ENCODE measurements at regions not wholly inside any gene's neighbourhood (a gene's known extent, or its start where the extent isn't known, plus 50 kb on each side); places are given as distances from the start of the nearest gene placed in this dataset.

DNA sequence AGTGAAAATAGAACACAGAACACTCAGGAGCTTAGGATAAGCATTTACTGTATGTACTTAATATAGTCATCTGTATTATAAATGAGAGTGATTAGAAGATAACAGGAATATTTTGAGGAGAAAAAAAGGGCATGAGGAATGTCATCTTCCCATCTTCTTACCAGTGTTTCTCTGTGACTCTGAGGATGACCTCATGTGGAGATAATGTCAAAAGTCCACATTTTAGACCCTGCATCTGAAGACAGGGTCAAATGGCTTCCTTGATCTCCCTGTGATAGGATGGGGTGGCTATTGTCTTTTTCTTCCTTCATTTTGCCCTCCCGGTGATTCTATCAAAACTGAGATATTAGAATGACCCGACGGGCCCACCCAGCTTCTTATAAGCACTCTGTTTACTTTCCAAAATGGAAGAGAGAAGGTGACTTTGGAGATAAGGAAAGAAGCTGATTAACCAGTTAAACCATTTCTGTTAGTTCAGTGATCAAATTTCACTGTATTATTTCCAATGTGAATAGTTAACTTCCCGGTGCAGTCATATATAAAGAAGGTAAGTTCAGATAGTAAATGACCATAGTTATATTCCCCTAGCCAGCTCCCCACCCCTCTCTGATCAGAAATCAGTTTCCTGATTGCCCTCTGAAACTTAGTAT lies 115.7 kb upstream of the SALL4 start:
- peak; percentile 15 for DNase-seq
- Mint-ChIP-seq H3K36me3 (ENCODE audit: insufficient read depth, unreplicated experiment) (no peaks in the 10 kb centered on the region), H3K27ac (ENCODE audit: unreplicated experiment) (peak overlapping the region; percentile 6), H3K27me3 (ENCODE audit: unreplicated experiment) (no peaks in the 10 kb centered on the region), H3K4me1 (ENCODE audit: low read depth, unreplicated experiment) (peaks cover 20% of the 10 kb centered on the region), H3K4me3 (ENCODE audit: low read depth, unreplicated experiment) (peak overlapping the region; percentile 7), H3K9me3 (ENCODE audit: low read depth, unreplicated experiment) (no peaks in the 10 kb centered on the region)
- TF ChIP-seq, protein P1, sequence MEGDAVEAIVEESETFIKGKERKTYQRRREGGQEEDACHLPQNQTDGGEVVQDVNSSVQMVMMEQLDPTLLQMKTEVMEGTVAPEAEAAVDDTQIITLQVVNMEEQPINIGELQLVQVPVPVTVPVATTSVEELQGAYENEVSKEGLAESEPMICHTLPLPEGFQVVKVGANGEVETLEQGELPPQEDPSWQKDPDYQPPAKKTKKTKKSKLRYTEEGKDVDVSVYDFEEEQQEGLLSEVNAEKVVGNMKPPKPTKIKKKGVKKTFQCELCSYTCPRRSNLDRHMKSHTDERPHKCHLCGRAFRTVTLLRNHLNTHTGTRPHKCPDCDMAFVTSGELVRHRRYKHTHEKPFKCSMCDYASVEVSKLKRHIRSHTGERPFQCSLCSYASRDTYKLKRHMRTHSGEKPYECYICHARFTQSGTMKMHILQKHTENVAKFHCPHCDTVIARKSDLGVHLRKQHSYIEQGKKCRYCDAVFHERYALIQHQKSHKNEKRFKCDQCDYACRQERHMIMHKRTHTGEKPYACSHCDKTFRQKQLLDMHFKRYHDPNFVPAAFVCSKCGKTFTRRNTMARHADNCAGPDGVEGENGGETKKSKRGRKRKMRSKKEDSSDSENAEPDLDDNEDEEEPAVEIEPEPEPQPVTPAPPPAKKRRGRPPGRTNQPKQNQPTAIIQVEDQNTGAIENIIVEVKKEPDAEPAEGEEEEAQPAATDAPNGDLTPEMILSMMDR (IDR thresholded peaks at IDR 0.05; ENCODE audit: unreplicated experiment), result no peak
- CTCF ChIA-PET, result interaction anchor here (1.0 to 1.3 kb wide), 3 partner anchors 12 to 222 kb away, joined by 4 to 6 read pairs (median 4); no protein-coding TSS in a partner anchor
- intact Hi-C loops (cut with micrococcal nuclease; ENCODE audit: unreplicated experiment), result loop anchor here (5.0 kb wide), 1 partner anchor 116 kb away; the partner anchor contains the start of gene SALL4
- BruUV-seq (replicated peaks), result no TSS peak

DNA sequence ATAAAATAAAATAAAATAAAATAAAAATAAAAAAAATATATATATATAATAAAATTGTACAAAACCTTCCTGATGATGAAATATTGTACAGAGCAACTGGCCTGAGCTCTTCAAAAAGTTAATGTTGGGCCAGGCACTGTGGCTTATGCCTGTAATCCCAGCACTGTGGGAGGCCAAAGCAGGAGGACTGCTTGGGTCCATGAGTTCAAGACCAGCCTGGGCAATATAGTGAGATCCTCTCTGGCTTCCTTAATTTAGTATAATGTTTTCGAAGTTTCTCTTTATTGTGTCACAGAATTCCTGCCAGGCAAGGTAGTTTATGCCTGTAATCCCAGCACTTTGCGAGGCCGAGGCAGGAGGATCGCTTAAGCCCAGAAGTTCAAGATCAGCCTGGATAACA lies 113.9 kb upstream of the SALL4 start:
- Mint-ChIP-seq H3K36me3 (ENCODE audit: insufficient read depth, unreplicated experiment) (no peaks in the 10 kb centered on the region), H3K9me3 (ENCODE audit: low read depth, unreplicated experiment) (no peaks in the 10 kb centered on the region), H3K27me3 (ENCODE audit: unreplicated experiment) (no peaks in the 10 kb centered on the region), H3K4me3 (ENCODE audit: low read depth, unreplicated experiment) (no peak overlapping the region), H3K27ac (ENCODE audit: unreplicated experiment) (no peak overlapping the region), H3K4me1 (ENCODE audit: low read depth, unreplicated experiment) (peaks cover 26% of the 10 kb centered on the region)
- CTCF ChIA-PET, result no interaction called here
- intact Hi-C loops (cut with micrococcal nuclease; ENCODE audit: unreplicated experiment), result loop anchor here (5.0 kb wide), 1 partner anchor 114 kb away; the partner anchor contains the start of gene SALL4
- TF ChIP-seq, protein P1 (IDR thresholded peaks at IDR 0.05; ENCODE audit: unreplicated experiment), result no peak
- no peak for DNase-seq
- BruUV-seq (replicated peaks), result no TSS peak

DNA sequence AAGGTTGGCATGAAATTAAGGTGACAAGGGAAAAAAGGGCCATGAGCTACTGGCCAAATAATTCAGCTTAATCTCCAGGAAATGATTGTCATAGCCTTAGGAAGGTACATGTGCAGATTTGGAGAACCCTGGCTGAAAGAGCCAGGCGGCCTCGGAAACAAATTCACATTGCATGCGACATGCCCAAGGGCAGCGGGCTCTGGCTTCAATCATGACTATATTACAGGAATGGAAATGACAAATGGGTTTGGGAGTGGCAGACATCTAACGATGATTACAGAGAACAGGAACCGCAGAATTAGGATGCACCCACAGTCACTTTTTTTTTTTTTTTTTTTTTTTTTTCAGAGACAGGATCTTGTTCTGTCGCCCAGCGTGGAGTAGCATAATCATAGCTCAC lies 112.4 kb upstream of the SALL4 start:
- no peaks in the 10 kb centered on the region for H3K36me3 Mint-ChIP-seq (ENCODE audit: insufficient read depth, unreplicated experiment)
- no peaks in the 10 kb centered on the region for H3K27me3 Mint-ChIP-seq (ENCODE audit: unreplicated experiment)
- BruUV-seq (replicated peaks), result no TSS peak
- intact Hi-C loops (cut with micrococcal nuclease; ENCODE audit: unreplicated experiment), result loop anchor here (5.0 kb wide), 1 partner anchor 112 kb away; the partner anchor contains the start of gene SALL4
- CTCF ChIA-PET, result interaction anchor here (0.6 to 0.7 kb wide), 3 partner anchors 297 to 877 kb away, joined by 3 to 5 read pairs (median 4); no protein-coding TSS in a partner anchor
- no peak overlapping the region for H3K27ac Mint-ChIP-seq (ENCODE audit: unreplicated experiment)
- H3K4me1 Mint-ChIP-seq (ENCODE audit: low read depth, unreplicated experiment), result peaks cover 40% of the 10 kb centered on the region
- no peak overlapping the region for H3K4me3 Mint-ChIP-seq (ENCODE audit: low read depth, unreplicated experiment)
- no peak for DNase-seq
- no peaks in the 10 kb centered on the region for H3K9me3 Mint-ChIP-seq (ENCODE audit: low read depth, unreplicated experiment)
- TF ChIP-seq, protein P1 (IDR thresholded peaks at IDR 0.05; ENCODE audit: unreplicated experiment), result no peak

DNA sequence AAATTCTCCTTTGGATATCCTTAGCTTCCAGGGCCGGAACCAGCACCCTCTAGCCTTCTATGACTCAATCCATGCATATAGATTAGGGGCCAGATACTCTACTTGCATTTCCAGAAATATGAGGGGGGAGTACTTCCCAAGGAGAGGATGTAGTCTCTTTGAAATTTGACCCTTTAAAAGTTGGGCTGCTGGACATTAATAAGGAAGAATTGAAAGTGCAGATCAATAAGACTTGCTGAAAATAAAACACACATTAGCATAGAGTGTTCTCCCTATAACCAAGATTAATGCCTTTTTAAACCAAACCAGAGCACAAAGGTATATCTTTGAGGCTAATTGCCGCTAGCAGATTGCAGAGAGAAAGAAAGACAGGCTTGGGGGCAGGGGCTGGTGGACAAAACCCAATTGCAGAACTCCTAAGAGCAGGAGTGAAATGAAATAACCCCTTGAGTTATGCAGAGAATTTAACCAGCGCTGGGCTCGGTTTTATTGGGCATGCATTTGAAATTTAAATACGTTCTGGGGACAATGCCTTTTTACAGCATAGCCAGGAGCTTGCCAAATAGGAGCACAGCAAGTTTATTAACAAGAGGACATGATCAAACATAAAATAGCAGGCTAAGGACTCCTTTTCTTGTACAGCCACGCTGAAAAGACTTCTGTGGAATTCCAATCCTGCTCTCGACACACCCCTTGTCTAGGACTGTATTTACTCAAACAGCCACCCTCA lies 108.2 kb upstream of the SALL4 start:
- TF ChIP-seq, protein P1 (IDR thresholded peaks at IDR 0.05; ENCODE audit: unreplicated experiment), result no peak
- Mint-ChIP-seq H3K36me3 (ENCODE audit: insufficient read depth, unreplicated experiment) (no peaks in the 10 kb centered on the region), H3K4me3 (ENCODE audit: low read depth, unreplicated experiment) (peak overlapping the region; percentile 59), H3K9me3 (ENCODE audit: low read depth, unreplicated experiment) (no peaks in the 10 kb centered on the region), H3K27ac (ENCODE audit: unreplicated experiment) (peak overlapping the region; percentile 33), H3K27me3 (ENCODE audit: unreplicated experiment) (no peaks in the 10 kb centered on the region), H3K4me1 (ENCODE audit: low read depth, unreplicated experiment) (peaks cover 23% of the 10 kb centered on the region)
- peak; percentile 34 for DNase-seq
- CTCF ChIA-PET, result no interaction called here
- no TSS peak for BruUV-seq (replicated peaks)
- intact Hi-C loops (cut with micrococcal nuclease; ENCODE audit: unreplicated experiment), result no loop called here
